ENCODE measurements at regions not wholly inside any gene's neighbourhood (a gene's known extent, or its start where the extent isn't known, plus 50 kb on each side); places are given as distances from the start of the nearest gene placed in this dataset.

- no peak for DNase-seq (ENCODE audit: low read depth, low spot score)
These were observed 586.4 kb downstream of the BRD1 start for GRCh38 chr22:49241174-49241851.

GRCh38 chr22:49240472-49240871 lies 587.2 kb downstream of the BRD1 start:
- no peak for DNase-seq (ENCODE audit: low read depth, low spot score)

GRCh38 chr22:49240016-49240380 lies 587.7 kb downstream of the BRD1 start:
- no peak for DNase-seq (ENCODE audit: low read depth, low spot score)

GRCh38 chr22:49239264-49240015 lies 588.2 kb downstream of the BRD1 start:
- no peak for DNase-seq (ENCODE audit: low read depth, low spot score)

- DNase-seq (ENCODE audit: low read depth, low spot score), result no peak
These were observed 589.2 kb downstream of the BRD1 start for GRCh38 chr22:49238181-49239141.

GRCh38 chr22:49237703-49238102 lies 590.0 kb downstream of the BRD1 start:
- no peak for DNase-seq (ENCODE audit: low read depth, low spot score)

DNA sequence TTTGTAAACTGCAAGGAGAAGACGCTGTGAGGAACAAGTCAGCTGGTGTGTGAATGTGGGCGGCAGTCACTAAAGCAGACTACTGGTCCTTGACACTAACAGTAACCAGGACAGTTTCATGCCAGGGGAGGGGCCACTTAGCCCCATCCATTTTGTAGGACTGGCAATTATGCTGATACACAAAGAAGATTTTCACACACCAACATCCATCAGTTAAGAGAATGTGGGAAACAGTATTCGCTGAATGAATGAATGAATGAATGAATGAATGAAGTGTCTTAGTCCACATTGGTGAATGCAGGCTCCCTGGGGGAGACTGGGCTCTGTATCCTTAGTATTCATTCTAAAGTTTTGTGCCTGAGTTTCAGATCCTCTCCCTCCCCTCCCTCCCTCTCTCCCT lies 590.4 kb downstream of the BRD1 start:
- no peak for DNase-seq (ENCODE audit: low read depth, low spot score)

DNA sequence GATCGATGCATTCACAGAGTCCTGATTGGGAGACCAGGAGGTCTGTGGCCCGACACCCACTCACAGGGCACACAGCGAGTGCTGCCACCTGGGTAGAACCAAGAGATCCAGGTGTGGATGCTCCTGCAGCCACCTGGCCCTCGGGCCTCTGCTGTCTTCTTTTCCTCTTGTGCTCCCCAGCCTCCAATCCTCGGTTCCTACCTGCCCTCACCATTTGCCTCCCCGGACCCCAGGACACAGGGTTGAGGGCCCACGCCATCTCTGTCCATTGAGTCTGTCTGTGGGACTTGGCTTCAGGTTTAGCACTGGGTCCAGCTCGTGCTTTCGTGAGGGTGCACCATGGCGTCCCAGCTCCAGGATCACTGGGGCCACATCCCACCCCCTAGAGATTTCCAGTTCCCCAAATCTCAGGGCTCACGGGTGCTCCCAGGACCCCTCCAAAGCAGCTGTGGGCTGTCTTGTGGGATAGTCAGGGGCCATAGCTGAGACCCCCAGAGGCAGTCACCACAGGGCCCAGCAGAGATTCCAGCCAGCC lies 591.1 kb downstream of the BRD1 start:
- DNase-seq (ENCODE audit: low read depth, low spot score), result no peak

- no peak for DNase-seq (ENCODE audit: low read depth, low spot score)
These were observed 592.0 kb downstream of the BRD1 start for GRCh38 chr22:49235463-49236300.

GRCh38 chr22:49234459-49234858 lies 593.2 kb downstream of the BRD1 start:
- DNase-seq (ENCODE audit: low read depth, low spot score), result no peak

DNA sequence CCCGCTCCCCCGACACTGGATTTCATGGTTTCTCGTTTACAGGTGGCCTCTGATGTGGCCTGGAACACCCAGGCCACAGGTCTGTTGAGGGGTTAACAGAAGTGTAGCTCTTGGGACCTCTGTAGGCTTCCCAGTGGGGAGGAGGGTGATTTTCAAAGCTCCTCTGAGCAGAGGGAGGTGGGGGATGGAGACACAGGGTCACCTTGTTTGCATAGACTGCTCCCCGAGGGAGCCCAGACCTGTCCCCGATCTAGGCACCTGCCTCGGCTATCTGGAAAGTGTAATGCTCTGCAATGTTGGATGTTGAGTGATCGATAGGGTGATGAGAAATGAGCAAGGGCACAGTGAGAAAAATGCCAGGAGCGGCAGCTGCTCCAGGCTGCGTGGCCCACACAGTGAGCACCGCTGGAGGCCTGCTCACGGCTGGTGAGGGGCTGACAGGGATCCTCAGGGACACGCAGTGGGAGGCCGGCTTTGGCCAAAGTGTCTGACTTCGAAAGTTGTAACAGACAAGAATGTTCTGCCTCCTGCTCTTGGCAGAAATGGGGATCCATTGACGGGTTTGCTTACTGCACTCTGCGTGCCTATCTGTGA lies 594.1 kb downstream of the BRD1 start:
- DNase-seq (ENCODE audit: low read depth, low spot score), result no peak

DNA sequence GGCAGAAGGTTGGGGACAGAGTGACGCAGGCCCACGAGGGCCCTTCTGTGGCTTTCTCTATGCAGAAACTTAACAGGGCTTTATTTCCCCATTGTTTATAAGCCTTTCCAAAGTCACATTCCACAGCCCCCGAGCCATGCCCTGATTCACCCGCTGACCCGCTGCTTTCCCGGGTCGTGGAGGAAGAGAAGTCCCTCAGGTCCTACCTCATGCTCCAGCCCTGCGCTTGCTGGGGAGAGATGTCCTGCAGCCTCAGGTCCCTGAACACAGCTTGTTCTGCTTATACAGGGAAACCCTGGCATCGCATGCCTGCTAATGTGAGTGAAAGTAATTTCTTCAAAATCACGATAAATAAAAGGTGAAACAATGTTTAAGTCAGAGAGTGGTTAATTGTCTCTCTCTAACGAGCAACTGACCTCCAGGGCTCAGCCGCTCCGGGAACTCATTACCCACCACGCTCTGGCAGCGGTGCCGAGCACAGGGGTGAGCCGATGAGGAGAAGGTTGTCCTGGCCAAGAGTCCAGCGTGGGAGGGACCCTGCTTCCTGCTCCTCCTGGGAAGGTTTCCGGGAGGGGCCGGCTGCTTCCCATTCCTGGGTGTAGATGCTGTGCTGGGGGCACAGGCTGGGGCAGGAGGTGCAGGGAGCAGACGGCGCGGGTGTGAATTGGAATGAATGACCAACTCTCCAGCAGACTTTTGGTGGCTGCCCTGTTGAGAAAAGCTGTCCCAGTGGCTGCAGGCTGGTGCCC lies 595.2 kb downstream of the BRD1 start:
- no peak for DNase-seq (ENCODE audit: low read depth, low spot score)

DNA sequence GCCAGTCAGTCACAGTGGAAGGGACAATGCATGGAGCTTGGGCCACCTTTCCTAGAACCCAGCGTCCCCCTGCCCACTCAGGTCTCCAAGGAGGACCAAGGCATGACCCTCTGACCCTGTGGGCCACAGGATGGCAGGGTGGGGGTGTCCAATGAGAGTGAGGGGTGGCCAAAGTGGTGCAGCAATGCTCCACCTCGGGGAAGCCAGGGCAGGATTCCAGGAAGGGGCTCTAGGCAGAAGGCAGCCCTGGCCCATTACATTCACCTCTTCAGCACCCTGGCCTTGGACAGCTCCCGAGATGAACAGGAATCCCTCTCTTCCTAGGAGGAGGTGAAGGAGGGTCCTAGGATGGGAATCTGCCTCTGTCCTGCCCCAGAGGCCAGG lies 597.5 kb downstream of the BRD1 start:
- DNase-seq (ENCODE audit: low read depth, low spot score), result no peak

GRCh38 chr22:49229483-49230193 lies 598.0 kb downstream of the BRD1 start:
- no peak for DNase-seq (ENCODE audit: low read depth, low spot score)

DNA sequence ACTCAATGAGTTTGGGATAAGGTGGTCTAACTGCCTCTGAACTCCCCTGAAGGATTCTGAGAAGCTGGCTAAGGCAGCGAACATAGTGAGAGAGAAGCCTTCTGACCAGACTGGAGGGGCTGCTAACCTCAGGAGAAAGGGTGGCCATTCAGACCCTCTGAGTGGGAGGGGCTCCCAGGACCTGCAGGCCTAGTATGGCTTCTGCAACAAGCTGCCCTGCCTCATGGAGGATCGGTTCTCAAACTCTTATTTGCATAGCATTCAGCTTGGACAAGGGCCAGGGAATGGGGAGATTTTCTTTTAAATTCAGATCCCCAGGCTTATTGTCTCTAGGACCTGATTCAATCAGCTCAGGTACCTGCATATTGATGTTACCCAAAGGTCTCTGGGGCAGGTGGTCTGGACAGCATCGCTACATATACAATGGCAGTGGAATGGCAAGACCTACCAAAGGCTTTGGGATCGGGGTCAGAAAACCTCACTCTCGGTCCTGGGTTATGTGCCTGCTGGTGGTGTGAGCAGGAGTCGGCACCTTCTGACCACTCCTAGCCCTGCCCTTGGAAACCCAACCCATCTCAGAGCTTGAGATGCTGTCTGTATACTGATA lies 599.1 kb downstream of the BRD1 start:
- no peak for DNase-seq (ENCODE audit: low read depth, low spot score)

- no peak for DNase-seq (ENCODE audit: low read depth, low spot score)
These were observed 600.0 kb downstream of the BRD1 start for GRCh38 chr22:49227670-49228069.

- DNase-seq (ENCODE audit: low read depth, low spot score), result no peak
These were observed 601.6 kb downstream of the BRD1 start for GRCh38 chr22:49226096-49226495.

- DNase-seq (ENCODE audit: low read depth, low spot score), result no peak
These were observed 603.4 kb downstream of the BRD1 start for GRCh38 chr22:49224243-49224642.

- no peak for DNase-seq (ENCODE audit: low read depth, low spot score)
These were observed 609.5 kb downstream of the BRD1 start for GRCh38 chr22:49218142-49218541.
